Brain microvascular endothelial cell (primary cell): ENCODE measurements at regions not wholly inside any gene's neighbourhood (a gene's known extent, or its start where the extent isn't known, plus 50 kb on each side); places are given as distances from the start of the nearest gene placed in this dataset.

ENCODE experiments used
- DNase-seq: peaks from one replicate; pipeline ENCODE4 v3.0.0-alpha.2; 2020
- H3K27ac ChIP-seq: fragments of 250-450 bp; sonication (Bioruptor Pico); 2 replicates; pipeline ENCODE4 v1.5.1; 2020; ENCODE audit warnings: mild to moderate bottlenecking, moderate library complexity
- H3K27me3 ChIP-seq: fragments of 250-450 bp; sonication (Bioruptor Pico); replicated peaks from 2 replicates; pipeline ENCODE4 v1.5.1; 2020; ENCODE audit warnings: mild to moderate bottlenecking
- H3K36me3 ChIP-seq: fragments of 250-450 bp; sonication (Bioruptor Pico); replicated peaks from 2 replicates; pipeline ENCODE4 v1.5.1; 2020; ENCODE audit warnings: mild to moderate bottlenecking
- H3K4me3 ChIP-seq: 2 replicates; pipeline ENCODE4 v1.5.1; 2011; ENCODE audit warnings: low read depth, mild to moderate bottlenecking, control low read depth, low read length, moderate library complexity
- in situ Hi-C: cut with HindIII; loops from 2 replicates; pipeline ENCODE4 v1.10.0; 2017; ENCODE audit warnings: low sequenced_read_pairs, low pct_ligation_motif_present
- TF ChIP-seq, protein P1 (sequence below): IDR thresholded peaks from 2 replicates; pipeline ENCODE4 v1.5.1; 2011; ENCODE audit warnings: low read depth, mild to moderate bottlenecking, moderate library complexity, low read length, control low read depth, inconsistent platforms; ENCODE audit errors: missing control alignments

DNA sequence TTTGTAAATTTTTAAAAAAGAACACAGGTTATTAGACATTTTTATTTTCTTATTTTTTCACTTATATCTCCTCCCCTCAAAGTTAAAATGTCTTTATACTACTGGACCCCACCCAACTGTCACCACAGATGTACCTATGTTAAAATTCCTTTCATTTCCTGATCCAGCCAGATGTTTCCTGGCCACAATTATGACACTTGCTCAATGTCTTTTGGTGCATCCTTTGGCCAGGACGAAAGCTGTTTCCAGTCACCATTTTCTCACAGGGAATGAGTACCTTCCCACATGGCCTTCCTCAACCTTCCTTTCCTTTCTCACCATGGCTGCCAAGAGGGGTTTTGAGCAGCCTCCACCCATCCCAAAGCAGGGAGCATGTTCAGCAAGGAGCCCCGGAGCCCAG lies 365.7 kb upstream of the MAF start:
- Histone ChIP-seq H3K36me3 (no peaks in the 10 kb centered on the region), H3K27ac (no peak overlapping the region), H3K27me3 (no peaks in the 10 kb centered on the region), H3K4me3 (no peak overlapping the region)
- DNase-seq = no peak
- TF ChIP-seq, protein P1, sequence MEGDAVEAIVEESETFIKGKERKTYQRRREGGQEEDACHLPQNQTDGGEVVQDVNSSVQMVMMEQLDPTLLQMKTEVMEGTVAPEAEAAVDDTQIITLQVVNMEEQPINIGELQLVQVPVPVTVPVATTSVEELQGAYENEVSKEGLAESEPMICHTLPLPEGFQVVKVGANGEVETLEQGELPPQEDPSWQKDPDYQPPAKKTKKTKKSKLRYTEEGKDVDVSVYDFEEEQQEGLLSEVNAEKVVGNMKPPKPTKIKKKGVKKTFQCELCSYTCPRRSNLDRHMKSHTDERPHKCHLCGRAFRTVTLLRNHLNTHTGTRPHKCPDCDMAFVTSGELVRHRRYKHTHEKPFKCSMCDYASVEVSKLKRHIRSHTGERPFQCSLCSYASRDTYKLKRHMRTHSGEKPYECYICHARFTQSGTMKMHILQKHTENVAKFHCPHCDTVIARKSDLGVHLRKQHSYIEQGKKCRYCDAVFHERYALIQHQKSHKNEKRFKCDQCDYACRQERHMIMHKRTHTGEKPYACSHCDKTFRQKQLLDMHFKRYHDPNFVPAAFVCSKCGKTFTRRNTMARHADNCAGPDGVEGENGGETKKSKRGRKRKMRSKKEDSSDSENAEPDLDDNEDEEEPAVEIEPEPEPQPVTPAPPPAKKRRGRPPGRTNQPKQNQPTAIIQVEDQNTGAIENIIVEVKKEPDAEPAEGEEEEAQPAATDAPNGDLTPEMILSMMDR = no peak
- in situ Hi-C loops = no loop called here

DNA sequence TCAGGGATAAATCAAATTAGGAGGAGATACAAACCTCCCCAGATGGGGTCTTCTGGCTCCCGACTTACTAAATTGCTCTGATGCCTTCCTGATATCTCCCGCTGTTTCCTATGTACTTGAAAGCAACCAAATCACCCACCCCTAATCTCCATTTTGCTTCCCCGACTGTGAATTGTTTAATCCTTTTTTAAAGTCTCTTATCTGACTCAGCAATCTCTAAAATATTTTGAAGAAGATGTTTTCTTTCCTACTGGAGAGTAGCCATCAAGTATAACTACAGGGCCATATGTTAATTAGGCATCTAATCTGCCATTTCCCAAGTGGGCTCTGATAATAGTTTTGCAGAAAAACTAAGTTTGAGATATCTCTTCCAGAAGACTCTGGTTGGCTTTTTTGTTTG lies 365.2 kb upstream of the MAF start:
- no peak overlapping the region for H3K27ac ChIP-seq
- no peak overlapping the region for H3K4me3 ChIP-seq
- in situ Hi-C loops = no loop called here
- H3K27me3 ChIP-seq = no peaks in the 10 kb centered on the region
- no peaks in the 10 kb centered on the region for H3K36me3 ChIP-seq
- TF ChIP-seq, protein P1 = no peak
- DNase-seq = no peak

DNA sequence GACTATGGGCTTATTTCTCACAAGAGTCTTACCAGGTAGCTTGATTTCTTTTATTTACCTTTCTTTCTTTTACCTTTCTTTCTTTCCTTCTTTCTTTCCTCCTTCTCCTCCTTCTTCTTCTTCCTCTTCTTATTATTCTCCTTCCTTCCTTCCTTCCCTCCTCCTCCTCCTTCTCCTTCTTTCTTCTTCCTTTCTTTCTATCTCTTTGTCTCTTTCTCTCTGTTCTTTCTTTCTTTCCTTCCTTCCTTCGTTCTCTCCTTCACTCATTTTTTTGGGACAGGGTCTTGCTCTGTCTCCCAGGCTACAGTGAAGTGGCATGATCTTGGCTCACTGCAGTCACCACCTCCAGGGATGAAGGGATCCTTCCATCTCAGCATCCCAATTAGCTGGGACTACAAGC lies 363.6 kb upstream of the MAF start:
- in situ Hi-C loops = no loop called here

DNA sequence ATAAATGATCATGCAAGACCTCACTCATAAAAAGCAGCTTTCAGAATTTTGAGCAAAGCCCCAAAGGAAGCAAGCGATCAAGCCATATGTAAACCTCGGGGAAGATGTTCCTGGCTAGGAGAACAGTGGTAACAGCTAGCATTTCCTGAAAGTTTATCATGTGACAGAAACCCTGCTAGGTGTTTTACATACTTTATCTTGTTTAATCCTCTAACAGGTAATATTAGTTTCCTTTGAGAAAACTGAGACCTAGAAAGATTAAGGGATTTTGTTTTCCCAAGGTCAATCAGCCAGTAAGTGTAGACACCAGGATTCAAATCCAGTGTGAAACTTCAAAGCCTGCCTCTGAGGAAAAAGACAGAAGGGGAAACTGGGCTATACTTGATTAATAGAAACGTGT lies 362.4 kb upstream of the MAF start:
- Histone ChIP-seq H3K36me3 (no peaks in the 10 kb centered on the region), H3K27me3 (no peaks in the 10 kb centered on the region), H3K4me3 (no peak overlapping the region), H3K27ac (no peak overlapping the region)
- in situ Hi-C loops = no loop called here
- DNase-seq = no peak
- TF ChIP-seq, protein P1 = no peak

More for the DNA sequence above, 363.6 kb upstream of the MAF start:
- H3K27me3 ChIP-seq = no peaks in the 10 kb centered on the region
- no peak overlapping the region for H3K4me3 ChIP-seq
- H3K27ac ChIP-seq = no peak overlapping the region
- DNase-seq = no peak
- H3K36me3 ChIP-seq = no peaks in the 10 kb centered on the region
- TF ChIP-seq, protein P1 = no peak

DNA sequence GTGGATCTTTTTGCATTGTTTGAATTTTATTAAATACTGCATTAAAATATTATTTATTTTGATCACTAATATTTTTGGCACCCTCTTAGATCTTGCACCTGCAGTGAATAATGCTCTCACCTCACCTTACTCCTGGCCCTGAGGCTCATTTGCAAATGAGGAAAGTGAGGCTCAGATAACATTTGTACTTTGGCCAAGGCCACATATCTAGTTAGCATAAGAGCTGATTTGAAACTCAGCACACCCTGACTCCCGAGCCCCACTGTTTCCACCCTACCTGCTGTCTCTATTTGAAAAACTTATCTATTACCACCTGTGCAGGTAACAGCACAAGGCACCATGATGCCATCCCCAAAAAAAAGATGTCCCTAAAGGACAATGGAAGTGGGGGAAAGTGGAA lies 358.7 kb upstream of the MAF start:
- no peak overlapping the region for H3K27ac ChIP-seq
- no peaks in the 10 kb centered on the region for H3K27me3 ChIP-seq
- DNase-seq = no peak
- H3K4me3 ChIP-seq = no peak overlapping the region
- in situ Hi-C loops = no loop called here
- TF ChIP-seq, protein P1 = no peak
- H3K36me3 ChIP-seq = no peaks in the 10 kb centered on the region

DNA sequence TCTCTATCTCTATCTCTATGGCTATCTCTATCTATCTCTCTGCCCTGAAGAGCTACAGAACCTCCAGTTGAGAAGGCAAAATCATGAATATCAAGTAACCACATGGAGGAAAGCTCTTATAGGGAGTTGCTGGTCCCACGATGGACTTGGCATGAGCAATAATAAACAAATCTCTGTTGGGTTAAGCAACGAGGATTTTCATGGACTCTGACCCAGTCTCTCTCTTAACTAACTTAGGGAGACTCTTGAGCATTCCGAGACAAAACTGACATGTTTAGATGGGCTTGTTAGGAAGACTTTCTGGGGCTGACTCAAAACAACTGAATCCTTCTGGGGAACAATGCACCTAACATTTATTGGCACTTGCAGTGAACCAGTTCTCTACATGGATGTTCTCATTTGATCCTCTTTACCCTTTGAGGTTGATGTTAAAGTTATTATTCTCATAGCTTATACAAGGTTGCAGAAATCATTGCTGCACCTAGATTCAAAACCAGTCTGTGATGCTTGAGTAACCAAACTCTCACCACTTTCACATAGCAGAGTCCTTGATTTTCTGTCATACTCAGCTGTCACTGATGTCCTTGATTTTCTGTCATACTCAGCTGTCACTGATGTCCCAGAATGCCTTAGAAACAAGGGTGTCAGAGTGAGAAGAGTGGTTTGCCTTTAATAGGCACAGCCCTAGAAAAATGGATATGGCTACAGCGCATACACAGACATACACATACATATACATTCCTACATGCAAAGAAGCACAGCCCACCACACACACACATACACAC lies 354.6 kb upstream of the MAF start:
- H3K4me3 ChIP-seq = no peak overlapping the region
- in situ Hi-C loops = no loop called here
- DNase-seq = no peak
- H3K27ac ChIP-seq = no peak overlapping the region
- TF ChIP-seq, protein P1 = no peak
- no peaks in the 10 kb centered on the region for H3K36me3 ChIP-seq
- H3K27me3 ChIP-seq = no peaks in the 10 kb centered on the region
